ENCODE measurements at regions not wholly inside any gene's neighbourhood (a gene's known extent, or its start where the extent isn't known, plus 50 kb on each side); places are given as distances from the start of the nearest gene placed in this dataset.

GRCh38 chr3:139286241-139286640, 57.6 kb upstream of the MRPS22 start:
- no peak for DNase-seq

GRCh38 chr3:139286825-139287224, 57.0 kb upstream of the MRPS22 start:
- DNase-seq: no peak

GRCh38 chr3:139287557-139287956, 56.3 kb upstream of the MRPS22 start:
- DNase-seq: no peak

- no peak for DNase-seq
Measured at GRCh38 chr3:139288266-139288821, 55.5 kb upstream of the MRPS22 start.

GRCh38 chr3:139289860-139290524, 53.8 kb upstream of the MRPS22 start:
- no peak for DNase-seq

GRCh38 chr3:139291276-139292051, 52.4 kb upstream of the MRPS22 start:
- peak; percentile 38 for DNase-seq

GRCh38 chr3:139292192-139292591, 51.6 kb upstream of the MRPS22 start:
- no peak for DNase-seq

GRCh38 chr3:139292711-139293664, 50.8 kb upstream of the MRPS22 start:
- DNase-seq: peak; percentile 28

GRCh38 chr3:139293665-139294023, 50.2 kb upstream of the MRPS22 start:
- no peak for DNase-seq

All from fibroblast of skin of scalp (primary cell).